Hepatocyte (in vitro differentiated cells): ENCODE measurements at regions not wholly inside any gene's neighbourhood (a gene's known extent, or its start where the extent isn't known, plus 50 kb on each side); places are given as distances from the start of the nearest gene placed in this dataset.
"Not testable (repeated sequence)": the region's sequence is repeated elsewhere in the genome, so short reads cannot be mapped to it uniquely, and the experiment has no call there.

Source experiments
- DNase-seq: peaks from one replicate; pipeline ENCODE4 v3.0.0-alpha.2; 2016; ENCODE audit warnings: low spot score
- H2AFZ ChIP-seq: fragments of 200-600 bp; sonication (generic); 2 replicates; pipeline ENCODE4 v1.6.0; 2016; ENCODE audit warnings: antibody characterized with exemption, mild to moderate bottlenecking
- H3K27ac ChIP-seq: fragments of 200-600 bp; sonication (generic); 2 replicates; pipeline ENCODE4 v1.5.1; 2016; ENCODE audit warnings: mild to moderate bottlenecking
- H3K27me3 ChIP-seq: fragments of 200-600 bp; sonication (generic); 2 replicates; pipeline ENCODE4 v1.6.1; 2016
- H3K36me3 ChIP-seq: fragments of 200-600 bp; sonication (generic); replicated peaks from 2 replicates; pipeline ENCODE4 v1.5.1; 2016; ENCODE audit warnings: low read depth; ENCODE audit not compliant: insufficient read depth
- H3K4me1 ChIP-seq: fragments of 200-600 bp; sonication (generic); 2 replicates; pipeline ENCODE4 v1.5.1; 2016; ENCODE audit warnings: mild to moderate bottlenecking, moderate library complexity; ENCODE audit not compliant: insufficient read depth
- H3K4me2 ChIP-seq: fragments of 200-600 bp; sonication (generic); 2 replicates; pipeline ENCODE4 v1.6.0; 2016
- H3K4me3 ChIP-seq: fragments of 200-600 bp; sonication (generic); 2 replicates; pipeline ENCODE4 v1.5.1; 2016; ENCODE audit warnings: mild to moderate bottlenecking
- H3K79me2 ChIP-seq: fragments of 200-600 bp; sonication (generic); 2 replicates; pipeline ENCODE4 v1.6.0; 2017; ENCODE audit warnings: mild to moderate bottlenecking
- H3K9me2 ChIP-seq: fragments of 200-600 bp; sonication (generic); replicated peaks from 2 replicates; pipeline ENCODE4 v1.6.0; 2017; ENCODE audit warnings: mild to moderate bottlenecking; ENCODE audit not compliant: insufficient read depth
- H3K9me3 ChIP-seq: fragments of 200-600 bp; sonication (generic); 2 replicates; pipeline ENCODE4 v1.5.1; 2016; ENCODE audit warnings: low read depth, mild to moderate bottlenecking
- H4K20me1 ChIP-seq: fragments of 200-600 bp; sonication (generic); 2 replicates; pipeline ENCODE4 v1.6.0; 2016; ENCODE audit warnings: mild to moderate bottlenecking; ENCODE audit not compliant: insufficient read depth, poor library complexity, severe bottlenecking
- CTCF ChIP-seq: fragments of 200-600 bp; sonication (generic); IDR thresholded peaks from 2 replicates; pipeline ENCODE4 v1.5.1; 2016; ENCODE audit warnings: antibody characterized with exemption, mild to moderate bottlenecking; ENCODE audit not compliant: poor library complexity
- EZH2 ChIP-seq: fragments of 200-600 bp; sonication (generic); IDR thresholded peaks from 2 replicates; pipeline ENCODE4 v1.6.1; 2016; ENCODE audit warnings: antibody characterized with exemption, mild to moderate bottlenecking, borderline replicate concordance
- EZH2phosphoT487 ChIP-seq: fragments of 200-600 bp; sonication (generic); IDR thresholded peaks from one replicate; pipeline ENCODE4 v1.6.1; 2018; ENCODE audit warnings: antibody characterized with exemption, mild to moderate bottlenecking, low read depth, moderate library complexity; ENCODE audit not compliant: unreplicated experiment, severe bottlenecking
- WGBS: methylation state at CpG from one replicate; pipeline ENCODE4 v1.1.6; 2016; ENCODE audit warnings: low lambda C conversion rate; ENCODE audit errors: missing lambda C conversion rate; 5-methylcytosine and 5-hydroxymethylcytosine counted together

- no peak for TF ChIP-seq CTCF
- no peak for TF ChIP-seq EZH2
- no peak for TF ChIP-seq EZH2phosphoT487
- H4K20me1 ChIP-seq: no peaks in the 10 kb centered on the region
- H3K9me3 ChIP-seq: no peaks in the 10 kb centered on the region
- DNase-seq: no peak
- no peak overlapping the region for H2AFZ ChIP-seq
- WGBS: 60% methylated on average over 8 of the region's 19 CpGs
- no peaks in the 10 kb centered on the region for H3K4me1 ChIP-seq
- H3K4me2 ChIP-seq: no peak overlapping the region
- no peak overlapping the region for H3K4me3 ChIP-seq
- no peaks in the 10 kb centered on the region for H3K9me2 ChIP-seq
- H3K79me2 ChIP-seq: no peaks in the 10 kb centered on the region
- H3K36me3 ChIP-seq: no peaks in the 10 kb centered on the region
- no peaks in the 10 kb centered on the region for H3K27me3 ChIP-seq
- H3K27ac ChIP-seq: no peak overlapping the region
Observed at GRCh38 chr4:1566838-1567518, 117.1 kb downstream of the FAM53A start.

GRCh38 chr4:1566301-1566837 is 117.7 kb downstream of the FAM53A start:
- not testable (repeated sequence) for H3K4me3 ChIP-seq, DNase-seq, H3K4me2 ChIP-seq, H3K79me2 ChIP-seq, H3K27me3 ChIP-seq, H3K36me3 ChIP-seq, H3K9me3 ChIP-seq, H3K27ac ChIP-seq, H4K20me1 ChIP-seq, H3K4me1 ChIP-seq, H3K9me2 ChIP-seq, H2AFZ ChIP-seq
- WGBS: 58% methylated on average over 7 of the region's 14 CpGs

GRCh38 chr4:1565598-1566295 is 118.4 kb downstream of the FAM53A start:
- no peaks in the 10 kb centered on the region for H3K9me3 ChIP-seq
- H3K27me3 ChIP-seq: no peaks in the 10 kb centered on the region
- no peak overlapping the region for H2AFZ ChIP-seq
- H3K4me1 ChIP-seq: no peaks in the 10 kb centered on the region
- no peak for TF ChIP-seq EZH2
- H3K4me3 ChIP-seq: no peak overlapping the region
- H3K9me2 ChIP-seq: no peaks in the 10 kb centered on the region
- H3K79me2 ChIP-seq: no peaks in the 10 kb centered on the region
- H4K20me1 ChIP-seq: no peaks in the 10 kb centered on the region
- H3K27ac ChIP-seq: no peak overlapping the region
- H3K4me2 ChIP-seq: no peak overlapping the region
- H3K36me3 ChIP-seq: no peaks in the 10 kb centered on the region
- 90% methylated on average over 27 of the region's 29 CpGs for WGBS
- DNase-seq: no peak

- Histone ChIP-seq H3K4me3 (no peak overlapping the region), H3K9me2 (no peaks in the 10 kb centered on the region), H3K27me3 (no peaks in the 10 kb centered on the region), H3K79me2 (no peaks in the 10 kb centered on the region), H2AFZ (no peak overlapping the region), H3K4me1 (no peaks in the 10 kb centered on the region), H3K27ac (no peak overlapping the region), H3K4me2 (no peak overlapping the region), H3K36me3 (no peaks in the 10 kb centered on the region), H3K9me3 (no peaks in the 10 kb centered on the region), H4K20me1 (no peaks in the 10 kb centered on the region)
- no peak for TF ChIP-seq EZH2
- WGBS: 77% methylated on average over 20 of the region's 21 CpGs
- DNase-seq: no peak
Observed at GRCh38 chr4:1564535-1565375, 119.4 kb downstream of the FAM53A start.
